LNCAP (cell line): ENCODE measurements at regions not wholly inside any gene's neighbourhood (a gene's known extent, or its start where the extent isn't known, plus 50 kb on each side); places are given as distances from the start of the nearest gene placed in this dataset.

ENCODE experiments used
- TF ChIP-seq, protein P1 (sequence below): fragments of 450-650 bp; IDR thresholded peaks from 2 replicates; pipeline ENCODE4 v1.5.1; 2017; ENCODE audit warnings: mild to moderate bottlenecking

DNA sequence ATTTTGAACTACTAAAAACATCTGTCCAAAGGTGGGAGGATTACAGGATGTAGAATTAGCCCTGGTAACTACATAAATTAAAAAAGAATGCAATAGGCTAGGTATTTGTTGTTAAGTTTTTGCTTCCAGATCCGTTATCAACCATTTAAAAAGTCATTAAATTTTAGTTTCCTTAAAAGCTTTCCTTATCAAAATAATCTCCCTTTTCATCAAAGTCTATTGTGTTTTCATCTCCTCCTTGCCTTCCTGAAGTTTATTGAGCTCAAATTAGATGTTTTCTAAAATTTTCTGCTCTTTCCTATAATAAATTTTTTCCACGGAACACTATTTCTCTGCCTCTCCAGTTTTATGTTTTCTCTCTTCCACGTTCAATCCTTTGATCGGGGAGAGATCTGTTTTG, 108.6 kb downstream of the MEX3B start:
- TF ChIP-seq, protein P1, sequence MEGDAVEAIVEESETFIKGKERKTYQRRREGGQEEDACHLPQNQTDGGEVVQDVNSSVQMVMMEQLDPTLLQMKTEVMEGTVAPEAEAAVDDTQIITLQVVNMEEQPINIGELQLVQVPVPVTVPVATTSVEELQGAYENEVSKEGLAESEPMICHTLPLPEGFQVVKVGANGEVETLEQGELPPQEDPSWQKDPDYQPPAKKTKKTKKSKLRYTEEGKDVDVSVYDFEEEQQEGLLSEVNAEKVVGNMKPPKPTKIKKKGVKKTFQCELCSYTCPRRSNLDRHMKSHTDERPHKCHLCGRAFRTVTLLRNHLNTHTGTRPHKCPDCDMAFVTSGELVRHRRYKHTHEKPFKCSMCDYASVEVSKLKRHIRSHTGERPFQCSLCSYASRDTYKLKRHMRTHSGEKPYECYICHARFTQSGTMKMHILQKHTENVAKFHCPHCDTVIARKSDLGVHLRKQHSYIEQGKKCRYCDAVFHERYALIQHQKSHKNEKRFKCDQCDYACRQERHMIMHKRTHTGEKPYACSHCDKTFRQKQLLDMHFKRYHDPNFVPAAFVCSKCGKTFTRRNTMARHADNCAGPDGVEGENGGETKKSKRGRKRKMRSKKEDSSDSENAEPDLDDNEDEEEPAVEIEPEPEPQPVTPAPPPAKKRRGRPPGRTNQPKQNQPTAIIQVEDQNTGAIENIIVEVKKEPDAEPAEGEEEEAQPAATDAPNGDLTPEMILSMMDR = no peak

DNA sequence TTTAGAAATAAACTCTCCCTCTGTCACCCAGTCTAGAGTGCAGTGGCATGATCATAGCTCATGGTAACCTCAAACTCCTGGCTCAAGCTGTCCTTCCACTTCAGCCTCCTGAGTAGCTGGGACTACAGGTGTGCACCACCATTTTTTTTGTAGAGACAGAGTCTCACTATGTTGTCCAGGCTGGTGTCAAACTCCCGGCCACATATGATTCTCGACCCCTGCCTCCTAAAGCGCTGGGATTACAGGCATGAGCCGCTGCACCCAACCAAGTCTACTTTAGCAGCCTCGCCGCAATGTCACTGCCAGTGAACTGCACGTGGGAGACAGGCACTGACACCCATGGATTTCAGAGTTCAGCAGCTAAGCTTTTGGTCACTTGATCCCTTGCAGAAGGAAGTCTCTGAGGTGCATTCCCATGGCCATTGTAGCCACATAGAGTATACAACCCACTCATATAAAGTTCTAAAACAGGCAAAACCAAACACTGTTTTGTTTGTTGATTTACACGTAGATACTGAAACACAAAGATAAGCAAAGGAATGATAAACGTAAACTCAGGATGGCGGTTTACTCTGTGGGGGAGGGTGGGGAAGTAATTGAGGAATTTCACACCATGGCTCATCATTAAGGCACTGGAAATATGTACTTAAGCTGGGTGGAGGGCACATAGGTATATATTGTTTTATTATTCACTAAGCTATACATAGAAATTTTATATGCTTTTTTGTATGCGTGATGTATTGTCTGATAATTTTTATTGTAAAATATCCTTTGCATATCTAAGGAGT, 115.0 kb downstream of the MEX3B start:
- TF ChIP-seq, protein P1 = no peak

DNA sequence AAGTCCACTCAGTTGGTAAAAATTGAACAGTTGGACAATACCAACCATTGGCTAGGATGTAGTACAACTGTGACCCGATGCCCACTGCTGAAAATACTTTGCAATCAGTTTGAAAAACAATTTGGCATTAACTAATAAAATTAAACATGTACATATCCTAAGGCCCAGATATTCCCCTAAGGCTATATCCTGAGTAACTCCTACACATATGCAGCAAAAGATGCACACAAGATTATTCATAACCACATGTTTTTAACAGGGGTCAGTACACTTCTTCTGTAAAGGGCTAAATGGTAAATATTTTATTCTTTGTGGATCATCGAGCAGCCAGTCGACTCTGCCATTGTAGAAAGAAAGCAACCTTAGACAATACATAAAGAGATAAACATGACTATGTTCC, 116.3 kb downstream of the MEX3B start:
- TF ChIP-seq, protein P1 = no peak

DNA sequence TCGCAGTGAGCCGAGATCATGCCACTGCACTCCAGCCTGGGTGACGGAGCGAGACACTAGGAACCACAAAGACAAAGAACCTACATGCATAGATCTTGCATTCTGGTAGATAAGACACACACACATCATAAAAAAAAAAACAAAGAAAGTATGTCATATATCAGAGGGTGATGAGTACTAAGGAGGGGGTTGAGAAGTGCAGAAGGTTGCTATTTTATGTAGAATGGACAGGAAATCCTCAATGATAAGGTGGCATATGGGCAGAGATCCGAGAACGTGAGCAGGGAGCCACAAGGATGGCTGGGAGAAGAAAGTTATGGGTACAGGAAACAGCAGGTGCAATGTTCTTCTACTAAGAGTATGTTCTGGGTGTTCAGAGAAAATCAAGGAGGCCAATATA, 118.8 kb downstream of the MEX3B start:
- TF ChIP-seq, protein P1 = no peak

DNA sequence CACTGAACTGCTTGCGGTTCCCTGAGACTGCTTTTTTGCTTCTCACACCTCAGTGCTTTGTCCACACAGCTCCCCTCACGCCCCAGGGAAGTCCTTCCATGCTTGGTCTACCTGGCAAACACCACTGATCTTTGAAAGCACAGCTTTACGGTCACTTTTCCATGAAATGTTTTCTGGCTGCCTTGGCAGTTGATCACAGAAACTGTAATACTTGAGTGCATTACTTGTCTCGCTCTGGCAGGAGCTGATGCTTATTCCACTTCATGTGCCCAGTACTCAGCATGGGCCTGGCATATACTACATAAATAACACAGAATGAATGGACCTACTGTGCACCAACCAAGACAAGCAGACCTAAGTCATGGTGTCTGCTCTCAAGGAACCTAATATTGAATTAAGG, 121.1 kb downstream of the MEX3B start:
- TF ChIP-seq, protein P1 = no peak

DNA sequence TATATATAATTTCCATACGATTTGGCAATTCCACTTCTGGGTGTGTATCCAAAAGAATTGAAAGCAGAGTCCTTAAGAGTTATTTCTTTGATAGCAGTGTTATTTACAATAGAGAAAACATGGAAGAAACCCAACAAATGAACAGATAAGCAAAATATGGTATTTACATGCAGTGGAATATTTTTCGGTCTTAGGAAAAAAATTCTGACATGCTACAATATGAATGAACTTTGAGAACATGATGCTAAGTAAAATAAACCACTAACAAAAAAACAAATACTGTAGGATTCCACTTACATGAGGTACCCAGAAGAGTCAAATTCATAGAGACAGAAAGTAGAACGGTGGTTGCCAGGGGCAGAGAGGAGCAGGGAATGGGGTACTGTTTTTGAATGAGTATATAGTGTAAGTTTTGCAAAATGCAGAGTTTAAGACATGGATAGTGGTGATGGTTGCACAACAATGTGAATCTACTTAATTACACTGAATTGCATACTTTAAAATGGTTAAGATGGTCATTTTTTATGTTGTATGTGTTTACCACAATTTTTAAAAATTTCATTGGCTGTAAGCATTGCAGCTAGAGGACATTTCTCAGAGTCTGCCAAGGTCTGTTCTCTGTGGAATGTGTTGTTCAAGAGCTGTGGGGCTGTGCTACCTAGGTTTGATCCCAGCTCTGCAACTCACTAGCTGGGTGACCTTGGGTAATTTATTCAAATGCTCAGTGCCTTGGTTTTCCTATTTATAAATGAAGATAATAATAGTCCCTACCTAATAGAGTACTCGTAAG, 122.1 kb downstream of the MEX3B start:
- TF ChIP-seq, protein P1 = no peak

DNA sequence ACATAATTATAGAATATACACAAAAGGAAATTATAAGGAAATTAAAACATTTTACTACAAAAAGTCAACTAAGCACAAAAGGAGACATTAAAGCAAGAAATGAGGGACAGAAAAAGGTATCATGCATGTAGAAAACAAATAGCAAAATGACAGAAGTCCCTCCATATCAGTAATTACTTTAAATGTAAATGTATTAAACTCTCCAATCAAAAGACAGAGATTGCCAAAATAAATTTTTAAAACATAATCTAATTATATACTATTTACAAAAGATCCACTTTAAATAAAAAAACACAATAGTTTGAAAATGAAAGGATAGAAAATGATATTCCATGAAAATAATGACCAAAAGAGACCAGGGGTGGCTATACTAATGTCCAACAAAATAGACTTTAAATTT, 123.7 kb downstream of the MEX3B start:
- TF ChIP-seq, protein P1 = no peak
